GM18909 (cell line): ENCODE measurements at regions not wholly inside any gene's neighbourhood (a gene's known extent, or its start where the extent isn't known, plus 50 kb on each side); places are given as distances from the start of the nearest gene placed in this dataset.
"Not testable (repeated sequence)": the region's sequence is repeated elsewhere in the genome, so short reads cannot be mapped to it uniquely, and the experiment has no call there.

ENCODE experiments used
- ATAC-seq: cut with Tn5 transposase; IDR thresholded peaks from one replicate; pipeline ENCODE4 v1.9.1; 2021; ENCODE audit warnings: mild to moderate bottlenecking; ENCODE audit not compliant: unreplicated experiment, poor library complexity

- no peak for ATAC-seq
These were observed 51.9 kb upstream of the NMUR2 start for GRCh38 chr5:152456815-152457443.

- peak; percentile 93 for ATAC-seq
These were observed 57.1 kb upstream of the NMUR2 start for GRCh38 chr5:152462021-152462721.

DNA sequence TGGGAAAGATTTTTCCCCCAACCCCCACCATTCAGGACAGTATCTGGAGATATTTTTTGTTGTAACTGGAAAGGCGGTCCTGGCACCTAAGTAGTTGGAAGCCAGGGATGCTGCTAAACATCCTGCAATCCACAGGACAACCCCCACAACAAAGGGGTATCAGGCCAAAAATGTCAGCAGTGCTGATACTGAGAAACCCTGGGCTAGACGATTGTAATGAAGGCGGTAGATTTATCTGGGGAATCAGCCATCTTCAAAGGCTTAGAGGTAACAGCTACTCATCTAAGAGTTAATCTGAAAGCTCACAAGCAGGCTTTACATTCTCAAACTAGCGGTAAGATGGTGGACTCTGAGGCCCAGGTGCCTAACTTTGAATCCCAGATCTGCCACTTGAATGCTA lies 59.0 kb upstream of the NMUR2 start:
- no peak for ATAC-seq

- no peak for ATAC-seq
These were observed 60.1 kb upstream of the NMUR2 start for GRCh38 chr5:152465140-152465539.

DNA sequence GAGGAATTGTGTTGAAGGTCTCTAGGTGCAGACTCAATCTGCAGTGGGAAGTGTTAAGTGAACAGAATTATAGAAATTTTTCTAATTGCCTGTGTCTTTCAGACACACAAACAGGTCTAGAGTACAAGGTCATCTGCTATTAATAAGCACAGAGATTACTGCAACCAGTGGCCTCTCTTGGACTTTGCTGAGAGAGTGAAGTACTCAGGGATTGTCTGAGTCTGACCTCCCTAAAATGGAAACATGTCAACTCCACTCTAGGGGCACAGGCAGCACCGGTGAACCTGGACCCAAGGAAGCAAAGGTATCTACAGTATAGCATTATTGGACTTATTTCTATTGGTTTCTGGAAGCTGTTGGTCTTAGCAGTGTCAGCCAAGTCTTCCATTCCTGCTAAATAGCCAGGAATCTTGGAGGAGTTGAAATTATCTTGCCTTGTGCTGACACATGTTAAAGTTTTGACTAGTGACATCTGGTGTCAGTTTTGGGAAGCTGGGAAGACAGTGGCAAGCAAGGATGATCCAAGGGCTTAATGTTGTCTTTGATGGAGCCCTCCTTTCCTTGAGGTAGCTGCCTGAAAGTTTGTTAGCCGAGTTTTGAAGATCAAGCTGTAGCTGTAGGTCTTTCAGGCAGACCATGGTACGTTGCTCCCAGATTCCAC lies 61.1 kb upstream of the NMUR2 start:
- ATAC-seq = no peak

DNA sequence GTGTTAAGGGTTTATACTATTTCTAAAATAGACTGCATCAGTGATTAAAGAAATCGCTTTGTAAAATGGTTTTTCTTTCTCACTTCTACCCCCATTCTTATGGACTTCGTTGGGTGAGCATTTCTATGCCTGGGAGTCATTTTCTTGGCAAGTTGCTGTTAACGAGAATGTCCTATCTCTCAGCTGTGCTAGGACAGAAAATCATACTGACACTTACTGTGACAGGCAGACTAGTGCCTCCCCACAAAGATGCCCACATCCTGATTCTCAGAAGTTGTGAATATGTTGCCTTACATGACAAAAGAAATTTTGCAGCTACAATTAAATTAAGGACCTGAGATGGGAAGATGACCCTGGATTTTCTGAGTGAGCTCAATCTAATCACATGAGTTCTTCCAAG lies 65.1 kb upstream of the NMUR2 start:
- no peak for ATAC-seq

DNA sequence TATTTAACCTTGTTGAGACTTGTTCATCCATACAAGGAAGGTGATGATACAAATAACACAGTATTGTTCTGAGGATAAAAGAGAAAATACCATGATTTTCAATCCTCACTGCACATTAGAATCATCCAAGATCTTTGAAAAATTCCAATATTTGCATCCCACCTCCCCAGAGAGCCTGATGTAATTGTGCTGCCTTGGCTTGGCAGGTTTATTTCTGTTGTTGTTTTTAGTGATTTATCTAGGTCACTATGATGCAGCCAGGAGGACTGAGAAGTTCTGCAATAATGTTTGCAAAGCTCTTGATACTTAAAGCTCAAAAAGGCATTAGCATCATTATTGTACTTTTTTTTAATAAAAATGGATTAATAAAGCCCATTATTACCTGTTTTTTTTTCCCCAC lies 67.0 kb upstream of the NMUR2 start:
- no peak for ATAC-seq

- no peak for ATAC-seq
These were observed 69.9 kb upstream of the NMUR2 start for GRCh38 chr5:152474961-152475360.

- no peak for ATAC-seq
These were observed 72.5 kb upstream of the NMUR2 start for GRCh38 chr5:152477536-152477935.

DNA sequence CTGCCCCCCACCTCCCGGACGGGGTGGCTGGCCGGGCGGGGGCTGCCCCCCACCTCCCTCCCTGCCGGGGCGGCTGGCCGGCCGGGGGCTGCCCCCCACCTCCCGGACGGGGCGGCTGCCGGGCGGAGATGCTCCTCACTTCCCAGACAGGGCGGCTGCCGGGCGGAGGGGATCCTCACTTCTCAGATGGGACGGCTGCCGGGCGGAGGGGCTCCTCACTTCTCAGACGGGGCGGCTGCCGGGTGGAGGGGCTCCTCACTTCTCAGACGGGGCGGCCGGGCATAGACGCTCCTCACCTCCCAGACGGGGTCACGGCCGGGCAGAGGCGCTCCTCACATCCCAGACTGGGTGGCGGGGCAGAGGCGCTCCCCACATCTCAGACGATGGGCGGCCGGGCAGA lies 74.8 kb upstream of the NMUR2 start:
- not testable (repeated sequence) for ATAC-seq

GRCh38 chr5:152480677-152481076 lies 75.6 kb upstream of the NMUR2 start:
- ATAC-seq = not testable (repeated sequence)

DNA sequence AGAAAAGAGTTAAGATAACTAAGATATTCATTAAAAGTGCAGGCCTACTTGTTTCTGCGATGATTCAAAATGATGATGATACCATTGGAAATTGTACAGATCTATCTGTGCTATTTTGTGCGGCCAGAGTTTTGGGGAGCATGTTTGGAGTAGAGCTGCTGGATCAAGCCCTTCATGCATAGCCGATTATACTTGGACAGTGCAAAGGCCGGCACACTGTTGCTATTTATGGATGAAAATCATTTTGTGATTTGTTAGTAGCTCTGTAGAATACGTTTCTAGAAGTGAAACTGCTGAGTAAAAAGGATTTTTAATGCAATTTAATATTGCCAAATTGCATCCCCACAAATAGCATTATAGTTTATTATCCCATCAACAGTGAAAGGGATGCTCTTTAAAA lies 82.1 kb upstream of the NMUR2 start:
- ATAC-seq = no peak

- ATAC-seq = no peak
These were observed 83.8 kb upstream of the NMUR2 start for GRCh38 chr5:152488869-152489268.

DNA sequence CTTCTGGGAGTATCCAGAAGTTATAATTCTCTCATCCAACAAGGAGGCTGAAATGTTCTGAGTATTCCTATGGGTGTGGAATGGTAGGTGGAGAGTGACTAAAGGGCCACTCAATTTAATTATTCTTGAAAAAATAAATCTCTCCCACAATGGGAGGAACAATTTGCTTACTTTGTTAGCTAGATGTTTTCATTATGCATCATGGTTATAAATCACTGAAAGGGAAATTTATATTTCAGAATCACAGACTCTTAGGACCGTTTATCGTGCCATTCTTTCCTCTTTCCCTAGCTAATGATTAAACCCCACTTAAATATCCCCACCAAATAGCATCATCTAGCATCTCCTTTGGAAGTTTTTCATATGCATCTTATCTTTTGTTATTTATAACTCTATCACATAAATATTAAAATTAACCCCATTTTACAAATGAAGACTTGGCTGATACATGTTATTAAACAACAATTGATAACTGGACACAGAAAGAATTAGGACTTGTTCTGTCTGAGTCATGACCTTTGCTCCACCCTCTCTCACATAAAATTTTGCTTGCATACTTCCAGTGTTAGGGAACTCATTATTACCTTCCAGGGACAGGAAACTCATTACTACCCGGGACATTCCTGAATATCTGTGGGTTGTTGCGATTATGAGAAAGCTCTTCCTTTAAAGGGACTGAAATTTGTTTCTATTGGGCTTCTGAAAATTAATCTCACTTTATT lies 94.9 kb upstream of the NMUR2 start:
- ATAC-seq = no peak

GRCh38 chr5:152501294-152501693 lies 96.2 kb upstream of the NMUR2 start:
- ATAC-seq = peak; percentile 39

DNA sequence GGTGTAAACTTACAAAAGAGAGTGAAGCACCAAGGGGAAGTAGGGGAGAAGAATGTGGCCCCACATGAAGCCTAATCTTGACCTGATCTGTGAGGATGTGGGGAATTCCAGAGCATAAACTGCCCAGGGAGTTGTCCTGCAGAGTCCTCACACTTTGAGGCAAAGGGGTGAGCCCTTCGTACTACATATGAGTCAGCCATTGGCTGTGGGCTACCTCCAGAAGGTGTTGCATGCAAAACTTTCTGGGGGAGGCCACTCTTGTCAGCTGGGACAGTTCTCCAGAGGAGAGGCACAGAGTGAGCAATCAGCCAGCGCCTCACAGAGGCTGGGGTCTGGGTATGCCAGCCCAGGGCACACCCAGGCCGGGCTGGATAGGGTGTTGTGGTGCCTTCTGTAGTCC lies 98.1 kb upstream of the NMUR2 start:
- ATAC-seq = peak; percentile 32

DNA sequence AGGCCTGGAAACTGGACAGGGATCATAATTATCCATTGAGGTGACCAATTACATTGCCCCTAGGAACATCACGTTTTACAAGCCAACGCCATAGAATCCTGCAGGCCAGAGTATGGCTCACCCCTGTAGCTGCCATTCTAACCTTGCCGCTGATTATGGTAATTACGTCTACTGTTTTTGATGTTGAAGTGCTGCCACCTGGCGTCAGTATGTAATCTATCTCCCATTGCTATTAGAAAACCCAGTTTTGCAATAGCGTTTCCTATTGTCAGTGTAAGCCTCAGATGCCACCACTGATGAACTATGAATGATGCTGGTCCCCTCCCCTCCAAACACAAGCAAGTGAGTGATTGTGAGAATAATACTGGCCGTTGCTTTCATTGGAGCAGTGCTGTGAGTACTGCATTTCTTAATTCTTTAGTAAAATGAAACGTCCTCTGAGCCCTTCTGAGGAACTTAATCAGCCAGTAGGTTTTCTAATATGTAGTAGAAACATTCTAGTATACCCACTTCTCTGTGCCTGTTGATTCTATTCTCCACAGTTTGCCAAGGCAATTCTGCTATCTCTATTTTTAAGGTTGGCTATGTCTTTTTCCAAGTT lies 100.5 kb upstream of the NMUR2 start:
- ATAC-seq = peak; percentile 87

- ATAC-seq = no peak
These were observed 106.0 kb upstream of the NMUR2 start for GRCh38 chr5:152511120-152511519.

GRCh38 chr5:152511531-152512132 lies 106.6 kb upstream of the NMUR2 start:
- no peak for ATAC-seq

DNA sequence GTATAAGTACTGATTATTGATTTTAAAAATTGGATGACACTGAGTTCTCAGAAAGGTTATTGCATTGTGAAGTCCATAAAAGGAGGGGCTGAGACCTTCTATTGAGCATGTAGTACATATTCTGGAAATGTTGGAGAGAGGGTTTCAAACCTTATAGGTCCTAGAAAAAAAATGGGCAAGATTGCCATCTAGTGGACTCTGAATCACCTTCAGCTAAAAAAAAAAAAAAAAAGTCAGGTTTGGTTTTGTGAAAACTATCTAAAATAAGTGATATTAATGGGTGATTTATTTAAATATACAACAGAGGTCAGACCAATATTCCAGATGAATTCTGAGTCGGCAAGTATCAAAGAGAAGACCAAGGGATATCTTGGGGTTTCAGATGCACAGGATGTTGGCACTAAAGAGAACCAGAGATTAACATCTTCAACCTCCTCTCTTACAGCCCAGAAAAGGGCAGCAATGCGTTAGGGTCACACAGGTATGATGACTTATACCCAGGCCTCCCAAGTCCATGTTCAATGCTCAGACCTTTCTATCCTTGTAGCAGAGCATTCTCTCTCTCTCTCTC lies 109.8 kb upstream of the NMUR2 start:
- ATAC-seq = peak; percentile 54
